Testis (tissue), 2 donors: ENCODE measurements at regions not wholly inside any gene's neighbourhood (a gene's known extent, or its start where the extent isn't known, plus 50 kb on each side); places are given as distances from the start of the nearest gene placed in this dataset.

ENCODE experiments used
- CTCF ChIP-seq, 3 experiments: fragments of 450-650 bp in 2 of 3; fragments of 200-600 bp in 1 of 3; sonication (generic) in 1 of 3; IDR thresholded peaks; one replicate each; pipeline ENCODE4 v1.5.1; 2016 to 2019; ENCODE audit warnings: antibody characterized with exemption in 3 of 3, mild to moderate bottlenecking in 2 of 3, moderate library complexity in 1 of 3
- POLR2A ChIP-seq: fragments of 450-650 bp; IDR thresholded peaks from one replicate; pipeline ENCODE4 v1.6.1; 2017; ENCODE audit warnings: antibody characterized with exemption, mild to moderate bottlenecking, moderate library complexity

- no peak for TF ChIP-seq CTCF (IDR thresholded peaks at IDR 0.05)
- no peak for TF ChIP-seq POLR2A
These were observed 340.3 kb upstream of the RGS6 start for GRCh38 chr14:71591929-71592328.
